ENCODE measurements at regions not wholly inside any gene's neighbourhood (a gene's known extent, or its start where the extent isn't known, plus 50 kb on each side); places are given as distances from the start of the nearest gene placed in this dataset.

GRCh38 chr6:168981187-168981586, 272.5 kb downstream of the THBS2 start:
- no peak for DNase-seq (ENCODE audit: low read depth in 1 of 2, low spot score in 1 of 2)
- Histone ChIP-seq H3K4me3 (no peak overlapping the region), H3K4me1 (no peaks in the 10 kb centered on the region), H3K4me2 (no peak overlapping the region), H3K27ac (no peak overlapping the region), H3K9me3 (peaks cover 5% of the 10 kb centered on the region)
- ChIA-PET CTCF (no interaction called here), POLR2A (no interaction called here)
- ATAC-seq = no peak
- 0% methylated on average over 2 of the region's 2 CpGs for WGBS (ENCODE audit: missing lambda C conversion rate)
- TF ChIP-seq RCOR1 (IDR thresholded peaks at IDR 0.05; ENCODE audit: low read depth, low read length) (no peak), FOXS1 (CRISPR knock-in tag; IDR thresholded peaks at IDR 0.05) (no peak), CBX2 (IDR thresholded peaks at IDR 0.05; ENCODE audit: borderline replicate concordance, low read depth) (no peak)
- FAIRE-seq = no peak

DNA sequence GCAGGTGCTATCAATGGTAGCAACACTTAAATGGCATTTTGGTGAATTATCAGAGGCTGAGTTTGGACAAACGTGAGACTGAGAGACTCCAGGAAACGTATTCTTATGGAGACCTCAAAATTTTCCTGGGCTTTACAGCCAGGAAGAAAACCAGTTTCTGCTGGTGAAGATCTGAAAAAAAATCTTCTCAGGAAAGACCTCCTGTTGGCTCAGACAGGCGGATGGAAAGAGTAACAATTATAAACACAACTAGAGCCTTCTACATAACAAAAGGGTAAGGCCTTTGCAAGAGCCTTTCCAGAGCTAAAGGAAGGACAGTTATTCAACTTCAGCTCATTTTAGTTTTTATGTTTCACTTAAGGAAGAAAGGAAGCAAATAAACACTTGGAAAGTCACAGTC, 274.4 kb downstream of the THBS2 start:
- DNase-seq (ENCODE audit: low read depth in 1 of 2, low spot score in 1 of 2) (no peak), FAIRE-seq (no peak), ATAC-seq (no peak)
- WGBS (ENCODE audit: missing lambda C conversion rate) = 0% methylated on average over 3 of the region's 3 CpGs
- Histone ChIP-seq H3K4me3 (no peak overlapping the region), H3K4me2 (no peak overlapping the region), H3K4me1 (no peaks in the 10 kb centered on the region), H3K27ac (no peak overlapping the region), H3K9me3 (peaks cover 5% of the 10 kb centered on the region)
- ChIA-PET POLR2A (no interaction called here), CTCF (no interaction called here)
- no peak for TF ChIP-seq JUN (IDR thresholded peaks at IDR 0.05)
- TF ChIP-seq NPAS2 (CRISPR knock-in tag; IDR thresholded peaks at IDR 0.05; ENCODE audit: borderline replicate concordance) = no peak
- TF ChIP-seq MAFK (IDR thresholded peaks at IDR 0.05; ENCODE audit: partially characterized antibody) = no peak

DNA sequence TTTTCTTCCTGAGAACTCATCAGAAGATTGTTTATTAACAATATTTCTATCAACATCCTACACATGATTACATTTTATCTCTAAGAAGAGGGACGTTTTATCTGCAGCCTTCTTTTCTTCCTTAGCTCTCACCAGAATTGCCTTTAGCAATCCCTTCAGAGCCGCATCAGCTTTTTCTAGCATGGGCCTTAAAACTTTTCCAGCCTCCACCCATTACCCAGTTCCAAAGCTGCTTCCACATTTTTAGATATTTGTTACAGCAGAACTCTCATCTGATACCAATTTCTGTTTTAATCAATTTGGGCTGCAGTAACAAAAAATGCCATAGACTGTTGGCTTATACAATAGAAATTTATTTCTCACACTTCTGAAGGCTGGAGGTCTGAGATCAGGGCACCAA, 281.5 kb downstream of the THBS2 start:
- TF ChIP-seq, protein P1, sequence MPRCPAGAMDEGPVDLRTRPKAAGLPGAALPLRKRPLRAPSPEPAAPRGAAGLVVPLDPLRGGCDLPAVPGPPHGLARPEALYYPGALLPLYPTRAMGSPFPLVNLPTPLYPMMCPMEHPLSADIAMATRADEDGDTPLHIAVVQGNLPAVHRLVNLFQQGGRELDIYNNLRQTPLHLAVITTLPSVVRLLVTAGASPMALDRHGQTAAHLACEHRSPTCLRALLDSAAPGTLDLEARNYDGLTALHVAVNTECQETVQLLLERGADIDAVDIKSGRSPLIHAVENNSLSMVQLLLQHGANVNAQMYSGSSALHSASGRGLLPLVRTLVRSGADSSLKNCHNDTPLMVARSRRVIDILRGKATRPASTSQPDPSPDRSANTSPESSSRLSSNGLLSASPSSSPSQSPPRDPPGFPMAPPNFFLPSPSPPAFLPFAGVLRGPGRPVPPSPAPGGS (IDR thresholded peaks at IDR 0.05) = no peak
- TF ChIP-seq RCOR1 (IDR thresholded peaks at IDR 0.05; ENCODE audit: low read depth, low read length) (no peak), RARB (CRISPR knock-in tag; IDR thresholded peaks at IDR 0.05) (no peak), POLR2A (IDR thresholded peaks at IDR 0.05; ENCODE audit: low read length) (no peak), MAZ (IDR thresholded peaks at IDR 0.05; ENCODE audit: borderline replicate concordance, low read depth, low read length) (no peak), CEBPB (IDR thresholded peaks at IDR 0.05) (no peak), CBX8 (IDR thresholded peaks at IDR 0.05) (no peak), KDM1A (IDR thresholded peaks at IDR 0.05; ENCODE audit: low read depth) (no peak), PHF8 (IDR thresholded peaks at IDR 0.05; ENCODE audit: borderline replicate concordance, low read depth) (no peak), TFCP2L1 (CRISPR knock-in tag; IDR thresholded peaks at IDR 0.05) (no peak), JUNB (IDR thresholded peaks at IDR 0.05) (no peak), CBX2 (IDR thresholded peaks at IDR 0.05; ENCODE audit: borderline replicate concordance, low read depth) (no peak), HOXB5 (CRISPR knock-in tag; IDR thresholded peaks at IDR 0.05) (no peak), JUN (IDR thresholded peaks at IDR 0.05) (no peak), TP53 (CRISPR knock-in tag; IDR thresholded peaks at IDR 0.05) (no peak), CHD4 (IDR thresholded peaks at IDR 0.05; ENCODE audit: borderline replicate concordance) (no peak)
- TF ChIP-seq, protein P2, sequence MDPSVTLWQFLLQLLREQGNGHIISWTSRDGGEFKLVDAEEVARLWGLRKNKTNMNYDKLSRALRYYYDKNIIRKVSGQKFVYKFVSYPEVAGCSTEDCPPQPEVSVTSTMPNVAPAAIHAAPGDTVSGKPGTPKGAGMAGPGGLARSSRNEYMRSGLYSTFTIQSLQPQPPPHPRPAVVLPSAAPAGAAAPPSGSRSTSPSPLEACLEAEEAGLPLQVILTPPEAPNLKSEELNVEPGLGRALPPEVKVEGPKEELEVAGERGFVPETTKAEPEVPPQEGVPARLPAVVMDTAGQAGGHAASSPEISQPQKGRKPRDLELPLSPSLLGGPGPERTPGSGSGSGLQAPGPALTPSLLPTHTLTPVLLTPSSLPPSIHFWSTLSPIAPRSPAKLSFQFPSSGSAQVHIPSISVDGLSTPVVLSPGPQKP (IDR thresholded peaks at IDR 0.05; ENCODE audit: low read depth, low read length) = no peak
- TF ChIP-seq, protein P3, sequence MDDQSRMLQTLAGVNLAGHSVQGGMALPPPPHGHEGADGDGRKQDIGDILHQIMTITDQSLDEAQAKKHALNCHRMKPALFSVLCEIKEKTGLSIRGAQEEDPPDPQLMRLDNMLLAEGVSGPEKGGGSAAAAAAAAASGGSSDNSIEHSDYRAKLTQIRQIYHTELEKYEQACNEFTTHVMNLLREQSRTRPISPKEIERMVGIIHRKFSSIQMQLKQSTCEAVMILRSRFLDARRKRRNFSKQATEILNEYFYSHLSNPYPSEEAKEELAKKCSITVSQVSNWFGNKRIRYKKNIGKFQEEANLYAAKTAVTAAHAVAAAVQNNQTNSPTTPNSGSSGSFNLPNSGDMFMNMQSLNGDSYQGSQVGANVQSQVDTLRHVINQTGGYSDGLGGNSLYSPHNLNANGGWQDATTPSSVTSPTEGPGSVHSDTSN (IDR thresholded peaks at IDR 0.05) = no peak
- Histone ChIP-seq H3K4me1 (no peaks in the 10 kb centered on the region), H3K27ac (no peak overlapping the region), H3K4me2 (no peak overlapping the region), H3K9me3 (no peaks in the 10 kb centered on the region), H3K4me3 (no peak overlapping the region)
- DNase-seq (ENCODE audit: low read depth in 1 of 2, low spot score in 1 of 2) (no peak), ATAC-seq (no peak), FAIRE-seq (no peak)
- WGBS (ENCODE audit: missing lambda C conversion rate) = 24% methylated on average over 2 of the region's 2 CpGs
- POLR2A ChIA-PET = no interaction called here
- CTCF ChIA-PET = interaction anchor here (1.7 kb wide), 1 partner anchor 14 kb away, joined by 4 read pairs; no protein-coding TSS in a partner anchor

Data from A549 (cell line).